Nephron progenitor cell (in vitro differentiated cells): ENCODE measurements at regions not wholly inside any gene's neighbourhood (a gene's known extent, or its start where the extent isn't known, plus 50 kb on each side); places are given as distances from the start of the nearest gene placed in this dataset.

Experiments
- DNase-seq: peaks from one replicate; pipeline ENCODE4 v3.0.0; 2021
- H3K27ac Mint-ChIP-seq: 2 replicates; pipeline ENCODE4 v1.8.0; 2021; ENCODE audit warnings: mild to moderate bottlenecking, moderate library complexity, mixed read lengths
- H3K27me3 Mint-ChIP-seq: 2 replicates; pipeline ENCODE4 v1.8.0; 2021; ENCODE audit warnings: mild to moderate bottlenecking, low read depth, mixed read lengths; ENCODE audit not compliant: poor library complexity
- H3K36me3 Mint-ChIP-seq: 2 replicates; pipeline ENCODE4 v1.8.0; 2021; ENCODE audit warnings: low read depth, mixed read lengths
- H3K4me1 Mint-ChIP-seq: 2 replicates; pipeline ENCODE4 v1.8.0; 2021; ENCODE audit warnings: mixed read lengths
- H3K4me3 Mint-ChIP-seq: 2 replicates; pipeline ENCODE4 v1.8.0; 2021; ENCODE audit warnings: mild to moderate bottlenecking, moderate library complexity, mixed read lengths
- H3K9me3 Mint-ChIP-seq: 2 replicates; pipeline ENCODE4 v1.8.0; 2021; ENCODE audit warnings: mild to moderate bottlenecking, moderate library complexity, mixed read lengths
- CTCF ChIP-seq: fragments of 200-600 bp; sonication (generic); IDR thresholded peaks from 2 replicates; pipeline ENCODE4 v1.5.0; 2021; ENCODE audit warnings: antibody characterized with exemption

- no peak for TF ChIP-seq CTCF
- no peaks in the 10 kb centered on the region for H3K4me1 Mint-ChIP-seq
- DNase-seq: no peak
- H3K4me3 Mint-ChIP-seq: no peak overlapping the region
- no peak overlapping the region for H3K27ac Mint-ChIP-seq
- no peaks in the 10 kb centered on the region for H3K36me3 Mint-ChIP-seq
- H3K27me3 Mint-ChIP-seq: no peaks in the 10 kb centered on the region
- H3K9me3 Mint-ChIP-seq: no peaks in the 10 kb centered on the region
Measured at GRCh38 chr7:16933296-16934279, 51.8 kb upstream of the AGR3 start.

GRCh38 chr7:16934722-16935340 lies 53.0 kb upstream of the AGR3 start:
- H3K36me3 Mint-ChIP-seq: no peaks in the 10 kb centered on the region
- H3K4me3 Mint-ChIP-seq: no peak overlapping the region
- TF ChIP-seq CTCF: no peak
- H3K27me3 Mint-ChIP-seq: no peaks in the 10 kb centered on the region
- H3K27ac Mint-ChIP-seq: no peak overlapping the region
- no peaks in the 10 kb centered on the region for H3K4me1 Mint-ChIP-seq
- H3K9me3 Mint-ChIP-seq: no peaks in the 10 kb centered on the region
- no peak for DNase-seq

GRCh38 chr7:16935341-16935735 lies 53.6 kb upstream of the AGR3 start:
- H3K4me3 Mint-ChIP-seq: no peak overlapping the region
- no peak for DNase-seq
- H3K27me3 Mint-ChIP-seq: no peaks in the 10 kb centered on the region
- no peak overlapping the region for H3K27ac Mint-ChIP-seq
- H3K36me3 Mint-ChIP-seq: no peaks in the 10 kb centered on the region
- no peaks in the 10 kb centered on the region for H3K9me3 Mint-ChIP-seq
- TF ChIP-seq CTCF: no peak
- no peaks in the 10 kb centered on the region for H3K4me1 Mint-ChIP-seq

GRCh38 chr7:16936626-16937422 lies 55.0 kb upstream of the AGR3 start:
- no peaks in the 10 kb centered on the region for H3K27me3 Mint-ChIP-seq
- H3K4me3 Mint-ChIP-seq: no peak overlapping the region
- H3K27ac Mint-ChIP-seq: no peak overlapping the region
- DNase-seq: no peak
- no peaks in the 10 kb centered on the region for H3K36me3 Mint-ChIP-seq
- TF ChIP-seq CTCF: no peak
- no peaks in the 10 kb centered on the region for H3K4me1 Mint-ChIP-seq
- peaks cover 2% of the 10 kb centered on the region for H3K9me3 Mint-ChIP-seq

- Mint-ChIP-seq H3K9me3 (peaks cover 14% of the 10 kb centered on the region), H3K36me3 (no peaks in the 10 kb centered on the region), H3K4me3 (no peak overlapping the region), H3K27ac (no peak overlapping the region), H3K27me3 (no peaks in the 10 kb centered on the region), H3K4me1 (no peaks in the 10 kb centered on the region)
- no peak for DNase-seq
- TF ChIP-seq CTCF: no peak
Measured at GRCh38 chr7:16939161-16939560, 57.4 kb upstream of the AGR3 start.
